ENCODE measurements at regions not wholly inside any gene's neighbourhood (a gene's known extent, or its start where the extent isn't known, plus 50 kb on each side); places are given as distances from the start of the nearest gene placed in this dataset.
A peak's percentile ranks its signal among the peaks of the same experiment; 100 is the strongest.

GRCh38 chr1:221439747-221440501 lies 302.0 kb downstream of the DUSP10 start:
- Histone ChIP-seq H3K36me3 (no peaks in the 10 kb centered on the region), H3K4me1 (no peaks in the 10 kb centered on the region), H3K9me3 (no peaks in the 10 kb centered on the region), H3K4me3 (ENCODE audit: low read depth, low read length) (no peak overlapping the region), H3K27me3 (no peaks in the 10 kb centered on the region)
- no peak for DNase-seq
- no peak for TF ChIP-seq CTCF (IDR thresholded peaks at IDR 0.05; ENCODE audit: low read depth, low read length)

DNA sequence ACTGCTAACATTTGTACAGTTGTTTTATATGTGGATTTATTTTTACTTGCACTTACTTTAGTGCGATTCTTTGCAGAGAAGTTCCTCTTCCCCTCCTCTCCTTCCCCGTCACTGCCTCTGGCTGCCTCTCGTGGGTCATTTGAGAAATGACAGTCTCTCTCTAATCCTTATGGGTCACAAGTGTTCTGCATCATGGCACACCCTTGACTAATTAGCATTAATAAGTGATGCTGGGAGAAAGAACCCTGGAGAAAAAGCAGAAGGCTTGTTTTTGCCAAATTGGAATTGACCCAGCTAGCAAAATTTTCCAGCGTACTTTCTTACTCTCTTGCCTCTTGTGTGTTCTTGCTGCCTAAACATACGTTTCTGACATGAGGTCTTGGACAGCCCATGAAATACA lies 301.2 kb downstream of the DUSP10 start:
- Histone ChIP-seq H3K36me3 (no peaks in the 10 kb centered on the region), H3K9me3 (no peaks in the 10 kb centered on the region), H3K27me3 (no peaks in the 10 kb centered on the region), H3K4me1 (no peaks in the 10 kb centered on the region), H3K4me3 (ENCODE audit: low read depth, low read length) (no peak overlapping the region)
- 0 out of 2 replicates have a peak, but pooled peaks have one; percentile 9 for TF ChIP-seq CTCF (IDR thresholded peaks at IDR 0.05; ENCODE audit: low read depth, low read length)
- no peak for DNase-seq

DNA sequence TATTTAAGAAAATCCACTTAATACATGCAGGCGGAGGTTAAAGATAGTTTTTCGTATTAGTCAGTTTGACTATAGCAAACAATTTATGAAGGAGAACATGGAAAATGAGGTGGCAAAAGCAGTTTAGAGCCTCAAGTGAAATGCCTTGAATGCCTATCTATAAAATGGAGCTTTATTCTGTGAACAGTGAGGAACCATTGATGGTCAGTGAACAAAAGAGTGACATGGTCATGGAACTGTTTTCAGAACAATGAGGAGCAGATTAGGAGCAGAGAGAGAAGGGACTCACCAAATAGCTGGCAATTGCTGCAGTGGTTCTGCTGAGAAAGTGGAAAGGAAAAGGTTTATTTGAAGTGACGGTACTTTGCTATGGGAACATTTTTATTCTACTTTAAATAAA lies 299.8 kb downstream of the DUSP10 start:
- H3K9me3 ChIP-seq, result no peaks in the 10 kb centered on the region
- DNase-seq, result no peak
- no peaks in the 10 kb centered on the region for H3K36me3 ChIP-seq
- no peak for TF ChIP-seq CTCF (IDR thresholded peaks at IDR 0.05; ENCODE audit: low read depth, low read length)
- no peaks in the 10 kb centered on the region for H3K27me3 ChIP-seq
- H3K4me3 ChIP-seq (ENCODE audit: low read depth, low read length), result no peak overlapping the region
- no peaks in the 10 kb centered on the region for H3K4me1 ChIP-seq

DNA sequence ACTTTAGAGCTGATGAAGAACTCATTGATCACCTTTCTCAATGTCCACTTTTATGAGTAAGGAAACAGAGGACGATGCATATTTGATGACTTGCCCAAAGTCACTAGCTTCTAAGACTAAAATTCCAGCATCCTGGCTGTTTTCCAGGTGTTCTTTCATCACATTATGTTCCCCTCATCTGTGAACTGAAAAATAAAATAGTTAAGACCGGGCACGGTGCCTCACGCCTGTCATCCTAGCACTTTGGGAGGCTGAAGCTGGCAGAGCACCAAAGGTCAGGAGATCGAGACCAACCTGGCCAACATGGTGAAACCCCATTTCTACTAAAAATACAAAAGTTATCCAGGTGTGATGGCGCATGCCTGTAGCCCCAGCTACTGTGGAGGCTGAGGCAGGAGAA lies 297.5 kb downstream of the DUSP10 start:
- no peak for DNase-seq
- TF ChIP-seq CTCF (IDR thresholded peaks at IDR 0.05; ENCODE audit: low read depth, low read length), result no peak
- Histone ChIP-seq H3K9me3 (no peaks in the 10 kb centered on the region), H3K27me3 (no peaks in the 10 kb centered on the region), H3K4me3 (ENCODE audit: low read depth, low read length) (no peak overlapping the region), H3K4me1 (no peaks in the 10 kb centered on the region), H3K36me3 (no peaks in the 10 kb centered on the region)

DNA sequence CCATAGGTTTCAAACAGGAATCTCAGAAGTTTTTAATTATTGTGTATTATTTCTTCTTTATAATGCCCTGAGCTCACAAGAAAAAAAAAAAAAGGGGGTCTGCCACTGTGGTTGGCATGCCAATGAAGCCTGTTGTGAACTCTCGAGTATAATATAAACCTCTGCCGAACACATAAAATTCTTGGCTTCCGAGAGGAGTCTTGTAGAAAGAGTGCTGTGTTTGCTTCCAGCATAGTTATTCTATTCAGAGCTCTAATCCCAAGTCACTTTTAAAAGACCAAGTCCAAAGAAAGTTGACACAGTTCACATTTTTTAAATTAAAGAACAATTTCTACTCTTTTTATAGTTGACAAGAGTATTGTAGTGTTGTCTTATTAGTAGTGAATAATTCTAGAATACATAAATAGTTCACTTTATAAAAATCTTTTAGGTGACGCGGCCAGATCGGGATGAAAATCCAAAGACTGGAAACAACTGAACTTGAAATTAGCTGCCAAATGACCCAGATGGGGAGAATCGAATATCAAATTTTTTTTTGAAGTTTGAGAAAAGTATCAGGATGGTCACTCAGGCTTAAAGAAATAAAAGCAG lies 293.2 kb downstream of the DUSP10 start:
- H3K9me3 ChIP-seq, result no peaks in the 10 kb centered on the region
- no peak for TF ChIP-seq CTCF (IDR thresholded peaks at IDR 0.05; ENCODE audit: low read depth, low read length)
- no peaks in the 10 kb centered on the region; the same call in 1 of the 2 replicates for H3K27me3 ChIP-seq
- H3K4me3 ChIP-seq (ENCODE audit: low read depth, low read length), result no peak overlapping the region
- no peak for DNase-seq
- no peaks in the 10 kb centered on the region for H3K4me1 ChIP-seq
- H3K36me3 ChIP-seq, result no peaks in the 10 kb centered on the region

- no peak for TF ChIP-seq CTCF (IDR thresholded peaks at IDR 0.05; ENCODE audit: low read depth, low read length)
Measured at GRCh38 chr1:221449194-221449593, 292.7 kb downstream of the DUSP10 start.

More at GRCh38 chr1:221449194-221449593, 292.7 kb downstream of the DUSP10 start:
- Histone ChIP-seq H3K9me3 (no peaks in the 10 kb centered on the region), H3K36me3 (no peaks in the 10 kb centered on the region), H3K4me3 (ENCODE audit: low read depth, low read length) (no peak overlapping the region), H3K4me1 (no peaks in the 10 kb centered on the region), H3K27me3 (no peaks in the 10 kb centered on the region; the same call in 1 of the 2 replicates)
- no peak for DNase-seq
